HG02798 (cell line): ENCODE measurements at regions not wholly inside any gene's neighbourhood (a gene's known extent, or its start where the extent isn't known, plus 50 kb on each side); places are given as distances from the start of the nearest gene placed in this dataset.

Source experiments
- ATAC-seq: cut with Tn5 transposase; IDR thresholded peaks from one replicate; pipeline ENCODE4 v1.9.1; 2021; ENCODE audit warnings: mild to moderate bottlenecking; ENCODE audit not compliant: unreplicated experiment, poor library complexity

GRCh38 chr7:41809116-41809515 lies 106.2 kb upstream of the INHBA start:
- no peak for ATAC-seq

- ATAC-seq, result no peak
These were observed 105.7 kb upstream of the INHBA start for GRCh38 chr7:41808541-41808940.

DNA sequence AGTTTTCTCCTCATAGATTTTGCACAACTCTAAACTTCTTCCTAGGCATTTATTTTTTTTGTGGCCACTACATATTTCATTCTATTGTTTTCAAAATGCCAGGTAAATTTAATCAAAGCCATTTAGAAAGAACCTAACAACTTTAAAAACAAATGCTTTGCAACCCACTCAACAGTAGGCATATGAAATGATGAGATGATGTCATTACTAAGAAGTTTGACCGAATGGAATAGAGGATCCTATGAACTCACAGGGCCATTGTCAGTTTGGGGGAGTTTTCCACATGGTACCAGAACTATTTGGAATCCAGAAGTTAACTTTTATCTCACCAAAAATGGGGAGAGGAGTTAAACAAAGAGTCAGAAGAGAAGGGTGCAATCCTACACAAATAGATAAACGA lies 100.7 kb upstream of the INHBA start:
- ATAC-seq, result no peak

- ATAC-seq, result no peak
These were observed 93.4 kb upstream of the INHBA start for GRCh38 chr7:41796331-41796730.

GRCh38 chr7:41795276-41795833 lies 92.5 kb upstream of the INHBA start:
- ATAC-seq, result no peak

DNA sequence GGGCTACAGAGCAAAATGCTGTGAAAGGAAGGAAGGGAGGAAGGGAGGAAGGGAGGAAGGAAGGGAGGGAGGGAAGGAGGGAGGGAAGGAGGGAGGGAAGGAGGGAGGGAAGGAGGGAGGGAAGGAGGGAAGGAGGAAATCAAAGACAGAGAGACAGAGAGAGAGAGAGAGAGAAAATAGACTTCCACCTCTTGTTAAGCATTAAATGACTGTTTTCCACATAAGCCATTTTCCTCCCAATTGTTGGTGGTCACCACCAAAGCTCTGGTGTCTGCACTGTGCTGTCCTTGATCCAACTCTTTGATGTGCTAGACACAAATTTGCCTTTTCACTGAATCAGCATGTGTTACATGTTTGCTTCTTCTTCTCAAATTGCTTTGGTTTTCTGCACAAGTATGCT lies 90.7 kb upstream of the INHBA start:
- no peak for ATAC-seq

DNA sequence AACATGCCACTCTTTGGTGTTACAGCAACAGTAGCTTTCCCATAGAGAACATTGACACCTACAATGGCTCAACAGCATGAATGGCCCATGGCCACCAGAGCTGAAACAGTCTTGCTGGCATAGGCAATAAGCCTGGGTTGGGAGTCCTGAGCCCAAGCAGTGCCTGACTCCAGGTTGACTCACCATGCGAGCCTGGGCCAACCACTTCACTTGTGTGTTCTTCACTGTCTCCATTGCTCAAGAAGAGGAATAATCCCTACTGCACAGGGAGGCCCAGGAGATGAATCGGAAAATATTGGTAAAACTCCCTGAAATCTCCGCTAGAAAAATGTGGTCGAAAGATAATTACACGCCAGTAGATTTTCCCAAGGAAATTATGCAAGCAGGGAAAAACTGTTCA lies 89.2 kb upstream of the INHBA start:
- ATAC-seq, result no peak

DNA sequence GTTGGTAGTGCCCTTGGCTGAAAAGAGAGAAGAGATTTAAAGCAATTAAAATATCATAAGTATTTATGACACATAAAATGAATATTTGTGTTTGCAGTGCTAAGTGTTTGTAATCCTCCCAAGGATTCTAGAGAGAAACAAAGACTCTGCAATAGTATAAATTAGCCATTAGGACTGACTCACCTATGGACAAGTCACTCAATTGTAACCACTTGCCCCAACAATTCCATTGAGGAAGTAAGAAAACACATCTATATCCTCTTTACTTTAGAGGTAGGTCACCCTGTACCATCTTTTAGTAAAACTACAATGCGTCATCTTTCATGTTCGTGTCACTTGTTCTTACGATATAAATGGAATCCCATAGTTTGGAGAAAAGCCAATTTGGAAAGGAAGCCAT lies 85.7 kb upstream of the INHBA start:
- ATAC-seq, result no peak

DNA sequence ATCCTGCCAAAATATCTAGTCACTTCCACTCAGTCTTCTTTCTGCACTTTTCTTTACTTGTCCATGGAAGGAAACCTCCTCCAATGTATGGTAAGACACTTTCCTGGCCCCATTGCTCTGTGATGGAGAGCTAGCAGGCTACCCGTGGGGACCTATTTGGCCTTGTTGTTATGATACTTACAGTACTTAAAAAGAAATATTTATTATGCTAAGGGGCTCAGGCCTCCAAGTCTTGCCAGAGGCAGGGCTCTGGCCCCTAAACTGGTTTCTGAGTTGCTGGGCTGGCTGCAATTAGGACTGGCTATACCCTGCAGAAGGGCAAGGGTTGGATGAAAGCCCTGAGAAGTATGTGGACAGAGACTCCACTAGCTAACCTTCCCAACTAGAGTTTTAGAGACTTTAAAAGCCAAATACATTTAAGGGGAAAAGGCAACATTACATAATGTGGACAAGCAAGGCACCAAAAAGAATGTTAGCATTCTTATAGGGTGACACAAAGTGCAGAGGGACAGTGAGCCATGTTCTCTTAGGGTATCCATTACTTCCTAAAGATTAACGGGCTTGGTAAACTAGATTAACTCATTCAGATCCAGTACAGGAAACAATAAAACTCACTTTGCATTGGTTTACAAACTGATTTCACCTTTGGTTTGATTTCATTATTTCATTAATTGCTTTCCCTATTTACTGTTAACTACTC lies 84.9 kb upstream of the INHBA start:
- ATAC-seq, result no peak

DNA sequence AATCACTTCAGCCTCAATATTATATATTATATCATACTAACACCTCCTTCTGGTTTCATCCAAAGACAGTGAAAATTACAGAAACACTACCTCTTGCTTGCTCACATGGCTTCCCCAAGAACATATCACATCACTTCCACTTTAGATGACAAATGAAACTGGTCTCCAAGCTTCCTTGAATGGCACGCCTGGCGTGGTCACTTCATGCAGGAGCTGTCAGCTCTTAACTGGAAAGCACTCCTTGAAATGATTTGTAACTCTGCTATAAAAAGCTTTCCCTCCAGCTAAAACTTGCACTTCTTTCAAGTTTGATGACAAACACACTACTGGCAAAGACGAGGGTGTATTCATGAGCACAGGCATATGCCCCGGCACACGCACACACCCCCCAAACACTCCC lies 84.1 kb upstream of the INHBA start:
- ATAC-seq, result no peak

GRCh38 chr7:41786404-41786803 lies 83.5 kb upstream of the INHBA start:
- no peak for ATAC-seq

GRCh38 chr7:41785840-41786239 lies 83.0 kb upstream of the INHBA start:
- no peak for ATAC-seq

GRCh38 chr7:41785265-41785664 lies 82.4 kb upstream of the INHBA start:
- no peak for ATAC-seq

GRCh38 chr7:41779918-41780317 lies 77.0 kb upstream of the INHBA start:
- ATAC-seq, result no peak

DNA sequence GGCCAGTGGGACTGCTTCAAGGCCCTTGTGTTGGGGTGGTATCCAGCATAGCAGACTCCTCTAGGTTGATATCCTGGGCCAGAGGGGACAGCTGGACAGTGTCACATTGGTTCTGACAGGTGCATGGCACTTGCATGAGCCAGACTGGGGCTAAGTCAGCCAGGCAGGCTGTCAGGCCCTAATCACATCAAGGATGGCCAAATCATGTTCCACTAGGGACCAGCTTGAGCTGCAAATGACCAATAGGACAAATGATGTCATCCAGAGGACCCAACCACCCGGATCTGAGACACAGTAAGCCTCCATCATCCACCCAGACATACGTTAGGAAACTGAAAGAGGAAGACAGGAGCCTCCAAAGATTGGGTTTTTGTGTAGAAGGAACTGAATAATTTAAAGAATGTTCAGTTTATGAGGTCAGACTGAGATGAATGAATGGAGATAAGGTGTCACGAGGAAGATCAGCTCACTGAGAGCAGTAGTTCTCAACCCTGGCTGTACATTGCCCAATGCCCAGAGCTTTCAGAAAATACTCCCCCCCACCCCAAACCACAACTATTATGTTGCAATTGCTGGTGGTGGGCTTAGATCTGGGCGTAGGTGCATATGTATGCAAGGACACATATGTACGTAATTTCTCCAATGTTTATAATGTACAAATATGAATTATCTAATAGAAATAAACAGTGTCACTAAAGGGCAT lies 75.2 kb upstream of the INHBA start:
- ATAC-seq, result no peak

- ATAC-seq, result no peak
These were observed 72.1 kb upstream of the INHBA start for GRCh38 chr7:41774966-41775365.

- no peak for ATAC-seq
These were observed 70.9 kb upstream of the INHBA start for GRCh38 chr7:41773756-41774155.

DNA sequence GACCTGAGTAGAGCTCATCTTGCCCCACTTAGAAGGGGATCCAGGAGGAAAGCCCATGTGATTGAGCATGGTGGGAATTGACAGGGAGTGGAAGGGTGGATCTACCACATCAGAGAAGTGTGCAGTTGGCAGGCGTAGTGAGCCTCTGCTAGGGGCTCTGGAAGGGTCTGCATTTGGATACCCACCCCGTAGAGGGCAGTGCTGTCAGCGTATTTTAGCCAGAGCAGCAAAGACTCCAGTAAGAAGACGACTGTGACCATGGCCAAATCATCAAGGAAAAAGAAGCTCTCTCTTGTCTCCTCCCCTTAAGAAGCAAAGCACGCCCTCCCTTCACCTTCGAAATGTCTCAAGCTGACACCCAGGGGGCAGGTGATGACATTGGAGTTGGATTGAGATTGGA lies 68.8 kb upstream of the INHBA start:
- ATAC-seq, result no peak

DNA sequence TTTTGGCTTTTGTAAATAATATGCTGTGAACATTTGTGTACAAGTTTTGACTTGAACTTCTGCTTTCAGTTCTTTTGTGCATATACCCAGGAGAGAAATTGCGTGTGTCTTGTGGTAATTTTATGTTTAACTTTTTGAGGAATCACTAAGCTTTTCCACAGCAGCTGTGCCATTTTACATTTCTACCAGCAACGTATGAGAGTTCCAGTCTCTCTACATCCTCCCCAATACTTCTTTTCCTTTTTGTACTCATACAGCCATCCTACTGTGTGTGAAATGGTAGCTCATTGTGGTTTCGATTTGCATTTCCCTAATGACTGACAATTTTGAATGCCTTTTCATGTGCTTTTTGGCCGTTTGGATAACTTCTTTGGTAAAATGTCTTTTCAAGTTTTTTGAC lies 66.3 kb upstream of the INHBA start:
- no peak for ATAC-seq

- ATAC-seq, result no peak
These were observed 60.7 kb upstream of the INHBA start for GRCh38 chr7:41763626-41764025.

DNA sequence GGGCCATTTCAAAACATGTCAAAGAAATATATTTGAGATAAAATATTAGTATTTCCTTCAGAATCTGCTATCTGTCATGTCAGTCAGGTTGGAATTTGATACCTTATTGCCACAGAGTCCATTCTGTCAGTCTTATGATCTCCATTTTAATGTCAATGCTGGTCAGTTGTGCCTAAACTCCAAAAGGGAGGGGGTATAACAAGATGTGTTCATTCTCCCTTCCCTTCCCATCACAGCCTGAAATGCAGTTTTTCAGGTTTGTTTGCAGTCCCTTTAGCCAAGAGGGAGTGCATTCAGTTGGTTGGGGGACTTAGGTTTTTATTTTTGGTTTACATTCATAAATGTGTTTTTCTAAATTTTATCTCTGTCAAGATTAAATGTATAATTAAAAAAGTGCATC lies 59.8 kb upstream of the INHBA start:
- no peak for ATAC-seq

GRCh38 chr7:41760293-41760692 lies 57.4 kb upstream of the INHBA start:
- ATAC-seq, result no peak
